Psoas muscle (tissue), 7 donors: ENCODE measurements at regions not wholly inside any gene's neighbourhood (a gene's known extent, or its start where the extent isn't known, plus 50 kb on each side); places are given as distances from the start of the nearest gene placed in this dataset.
"Not testable (repeated sequence)": the region's sequence is repeated elsewhere in the genome, so short reads cannot be mapped to it uniquely, and the experiment has no call there.

Experiments
- ATAC-seq, 4 donors: fragments of 200-7000 bp; cut with Tn5 transposase; one replicate each; pipeline ENCODE4 v1.9.1; 2020; ENCODE audit warnings: moderate library complexity in 3 of 4, mild to moderate bottlenecking in 2 of 4
- DNase-seq, 2 donors: peaks; one replicate each; pipeline ENCODE4 v3.0.0-alpha.2; 2020
- H3K27ac ChIP-seq: fragments of 200-600 bp; one replicate; pipeline ENCODE4 v1.8.0; 2022
- H3K27me3 ChIP-seq, 3 donors: fragments of 200-600 bp in 1 of 3; one replicate each; pipeline versions ENCODE4 v1.6.1 to v1.8.0; 2013 to 2022; ENCODE audit warnings: low read length in 2 of 3, mild to moderate bottlenecking in 2 of 3, moderate library complexity in 1 of 3; ENCODE audit not compliant: insufficient read depth in 3 of 3
- H3K36me3 ChIP-seq, 2 donors: fragments of 200-600 bp in 1 of 2; one replicate each; pipeline versions ENCODE4 v1.6.1 to v1.8.0; 2013 to 2022; ENCODE audit warnings: low read depth in 1 of 2, mild to moderate bottlenecking in 1 of 2, moderate library complexity in 1 of 2; ENCODE audit not compliant: insufficient read depth in 1 of 2
- H3K4me1 ChIP-seq: fragments of 200-600 bp; one replicate; pipeline ENCODE4 v1.8.0; 2022
- H3K4me3 ChIP-seq: fragments of 200-600 bp; one replicate; pipeline ENCODE4 v1.8.0; 2022; ENCODE audit warnings: mild to moderate bottlenecking
- H3K9me3 ChIP-seq: fragments of 200-600 bp; one replicate; pipeline ENCODE4 v1.8.0; 2022
- WGBS, 3 donors: extraction: QIAGEN DNeasy Blood & Tissue Kit; methylation state at CpG; one replicate each; pipeline versions ENCODE4 v1.1.6 to v1.1.7; 2013; 5-methylcytosine and 5-hydroxymethylcytosine counted together
- intact Hi-C, 2 donors: fragments of 100-400 bp; cut with DNase I; formaldehyde crosslinking; loops; one replicate each; pipeline versions ENCODE4 v1.11.0 to v1.14.2; 2022
- TF ChIP-seq, protein P1 (sequence below): fragments of 200-600 bp; IDR thresholded peaks from one replicate; pipeline ENCODE4 v1.8.0; 2022; ENCODE audit warnings: antibody characterized with exemption
- donor health status: healthy with polysubstance abuse.
- donor health status: DM: no; HTN: no; CAD: no; lungs with moderate emphysema.
- donor health status: Bipolar disorder and iron deficiency.
- donor health status: healthy.
- donor health status: DM: yes; HTN: yes; CAD: no.
- donor health status: DM: no; HTN: no; CAD: no.
- donor health status: DM: yes; HTN: yes; CAD: no.

- ATAC-seq (no peak), DNase-seq (no peak)
- Histone ChIP-seq H3K9me3 (no peaks in the 10 kb centered on the region), H3K27ac (no peak overlapping the region), H3K4me3 (no peak overlapping the region), H3K4me1 (no peaks in the 10 kb centered on the region), H3K36me3 (no peaks in the 10 kb centered on the region), H3K27me3 (no peaks in the 10 kb centered on the region)
- WGBS, 3 donors: 87 to 92% (median 88%) methylated on average over 13 of the region's 13 CpGs
- TF ChIP-seq, protein P1, sequence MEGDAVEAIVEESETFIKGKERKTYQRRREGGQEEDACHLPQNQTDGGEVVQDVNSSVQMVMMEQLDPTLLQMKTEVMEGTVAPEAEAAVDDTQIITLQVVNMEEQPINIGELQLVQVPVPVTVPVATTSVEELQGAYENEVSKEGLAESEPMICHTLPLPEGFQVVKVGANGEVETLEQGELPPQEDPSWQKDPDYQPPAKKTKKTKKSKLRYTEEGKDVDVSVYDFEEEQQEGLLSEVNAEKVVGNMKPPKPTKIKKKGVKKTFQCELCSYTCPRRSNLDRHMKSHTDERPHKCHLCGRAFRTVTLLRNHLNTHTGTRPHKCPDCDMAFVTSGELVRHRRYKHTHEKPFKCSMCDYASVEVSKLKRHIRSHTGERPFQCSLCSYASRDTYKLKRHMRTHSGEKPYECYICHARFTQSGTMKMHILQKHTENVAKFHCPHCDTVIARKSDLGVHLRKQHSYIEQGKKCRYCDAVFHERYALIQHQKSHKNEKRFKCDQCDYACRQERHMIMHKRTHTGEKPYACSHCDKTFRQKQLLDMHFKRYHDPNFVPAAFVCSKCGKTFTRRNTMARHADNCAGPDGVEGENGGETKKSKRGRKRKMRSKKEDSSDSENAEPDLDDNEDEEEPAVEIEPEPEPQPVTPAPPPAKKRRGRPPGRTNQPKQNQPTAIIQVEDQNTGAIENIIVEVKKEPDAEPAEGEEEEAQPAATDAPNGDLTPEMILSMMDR: no peak
- intact Hi-C loops: no loop called here
These were observed 167.7 kb upstream of the KCNJ15 start for GRCh38 chr21:38088916-38089762.

GRCh38 chr21:38089763-38090046, 167.1 kb upstream of the KCNJ15 start:
- Histone ChIP-seq H3K36me3 (no peaks in the 10 kb centered on the region), H3K27ac (no peak overlapping the region), H3K27me3 (no peaks in the 10 kb centered on the region), H3K9me3 (no peaks in the 10 kb centered on the region), H3K4me1 (no peaks in the 10 kb centered on the region), H3K4me3 (no peak overlapping the region)
- TF ChIP-seq, protein P1: no peak
- intact Hi-C loops: no loop called here
- DNase-seq: no peak
- no peak for ATAC-seq
- 76 to 83% (median 82%) methylated on average over 6 of the region's 6 CpGs for WGBS, 3 donors

DNA sequence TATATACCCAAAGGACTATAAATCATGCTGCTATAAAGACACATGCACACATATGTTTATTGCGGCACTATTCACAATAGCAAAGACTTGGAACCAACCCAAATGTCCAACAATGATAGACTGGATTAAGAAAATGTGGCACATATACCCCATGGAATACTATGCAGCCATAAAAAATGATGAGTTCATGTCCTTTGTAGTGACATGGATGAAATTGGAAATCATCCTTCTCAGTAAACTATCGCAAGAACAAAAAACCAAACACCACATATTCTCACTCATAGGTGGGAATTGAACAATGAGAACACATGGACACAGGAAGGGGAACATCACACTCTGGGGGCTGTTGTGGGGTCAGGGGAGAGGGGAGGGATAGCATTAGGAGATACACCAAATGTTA, 165.7 kb upstream of the KCNJ15 start:
- H3K4me3 ChIP-seq, H3K36me3 ChIP-seq, H3K27me3 ChIP-seq, H3K4me1 ChIP-seq, H3K27ac ChIP-seq, ATAC-seq, intact Hi-C loops, H3K9me3 ChIP-seq, DNase-seq: not testable (repeated sequence)
- 85 to 100% (median 94%) methylated on average over 1 of the region's 2 CpGs for WGBS, 3 donors

- Histone ChIP-seq H3K4me1 (no peaks in the 10 kb centered on the region), H3K27ac (no peak overlapping the region), H3K9me3 (no peaks in the 10 kb centered on the region), H3K27me3 (no peaks in the 10 kb centered on the region), H3K4me3 (no peak overlapping the region), H3K36me3 (no peaks in the 10 kb centered on the region)
- WGBS, 3 donors: 46 to 59% (median 46%) methylated on average over 6 of the region's 6 CpGs
- TF ChIP-seq, protein P1: no peak
- intact Hi-C loops: no loop called here
- ATAC-seq (no peak), DNase-seq (no peak)
These were observed 164.7 kb upstream of the KCNJ15 start for GRCh38 chr21:38092051-38092450.

- ATAC-seq: no peak
These were observed 161.6 kb upstream of the KCNJ15 start for GRCh38 chr21:38095220-38095619.

More at GRCh38 chr21:38095220-38095619, 161.6 kb upstream of the KCNJ15 start:
- Histone ChIP-seq H3K4me3 (no peak overlapping the region), H3K36me3 (no peaks in the 10 kb centered on the region), H3K27me3 (no peaks in the 10 kb centered on the region), H3K9me3 (no peaks in the 10 kb centered on the region), H3K4me1 (no peaks in the 10 kb centered on the region), H3K27ac (no peak overlapping the region)
- 82 to 85% (median 83%) methylated on average over 5 of the region's 5 CpGs for WGBS, 3 donors
- intact Hi-C loops: no loop called here
- TF ChIP-seq, protein P1: no peak
- DNase-seq: no peak
